GM23338 (cell line): ENCODE measurements at regions not wholly inside any gene's neighbourhood (a gene's known extent, or its start where the extent isn't known, plus 50 kb on each side); places are given as distances from the start of the nearest gene placed in this dataset.

Source experiments
- ATAC-seq: fragments of 200-7000 bp; cut with Tn5 transposase; 3 replicates; pipeline ENCODE4 v1.9.1; 2020
- DNase-seq: peaks from one replicate; pipeline ENCODE4 v3.0.0-alpha.2; 2015; ENCODE audit warnings: low spot score
- H2AFZ ChIP-seq: fragments of 200-600 bp; sonication (generic); 2 replicates; pipeline ENCODE4 v1.8.0; 2016; ENCODE audit warnings: antibody characterized with exemption, mild to moderate bottlenecking, moderate library complexity
- H3F3A ChIP-seq: fragments of 200-600 bp; sonication (generic); replicated peaks from 2 replicates; pipeline ENCODE4 v1.8.0; 2017; ENCODE audit warnings: antibody characterized with exemption, mixed run types, low read depth
- H3K27ac ChIP-seq: fragments of 200-600 bp; sonication (generic); 2 replicates; pipeline ENCODE4 v1.6.1; 2016; ENCODE audit warnings: low read depth
- H3K27me3 ChIP-seq: fragments of 200-600 bp; sonication (generic); 2 replicates; pipeline ENCODE4 v1.8.0; 2016; ENCODE audit warnings: mild to moderate bottlenecking, mixed run types, moderate library complexity; ENCODE audit not compliant: insufficient read depth
- H3K36me3 ChIP-seq: fragments of 200-600 bp; sonication (generic); 2 replicates; pipeline ENCODE4 v1.8.0; 2016; ENCODE audit warnings: mild to moderate bottlenecking; ENCODE audit not compliant: insufficient read depth
- H3K4me1 ChIP-seq: fragments of 200-600 bp; sonication (generic); 2 replicates; pipeline ENCODE4 v1.8.0; 2016; ENCODE audit warnings: mild to moderate bottlenecking, moderate library complexity; ENCODE audit not compliant: insufficient read depth
- H3K4me2 ChIP-seq: fragments of 200-600 bp; sonication (generic); 2 replicates; pipeline ENCODE4 v1.7.1; 2017; ENCODE audit warnings: mixed run types
- H3K4me3 ChIP-seq: fragments of 200-600 bp; sonication (generic); 2 replicates; pipeline ENCODE4 v1.6.1; 2016; ENCODE audit warnings: mixed run types
- H3K79me2 ChIP-seq: fragments of 200-600 bp; sonication (generic); replicated peaks from 2 replicates; pipeline ENCODE4 v1.8.0; 2017; ENCODE audit warnings: mild to moderate bottlenecking; ENCODE audit not compliant: insufficient read depth
- H3K9me2 ChIP-seq: fragments of 200-600 bp; sonication (generic); 2 replicates; pipeline ENCODE4 v1.8.0; 2017; ENCODE audit not compliant: insufficient read depth
- H4K20me1 ChIP-seq: fragments of 200-600 bp; sonication (generic); replicated peaks from 2 replicates; pipeline ENCODE4 v1.8.0; 2017; ENCODE audit warnings: mild to moderate bottlenecking; ENCODE audit not compliant: insufficient read depth
- H3K27ac Mint-ChIP-seq: 2 replicates; pipeline ENCODE4 v1.8.0; 2020; ENCODE audit warnings: inconsistent platforms, mild to moderate bottlenecking, moderate library complexity, mixed read lengths
- H3K27me3 Mint-ChIP-seq: 3 replicates; pipeline ENCODE4 v1.8.0; 2022; ENCODE audit warnings: low read depth, mild to moderate bottlenecking, moderate library complexity, mixed read lengths, inconsistent platforms; ENCODE audit not compliant: insufficient read depth, poor library complexity
- H3K36me3 Mint-ChIP-seq: 3 replicates; pipeline ENCODE4 v1.8.0; 2021; ENCODE audit warnings: low read depth, mild to moderate bottlenecking, inconsistent platforms, moderate library complexity, mixed read lengths
- H3K4me1 Mint-ChIP-seq: 3 replicates; pipeline ENCODE4 v1.8.0; 2020; ENCODE audit warnings: mild to moderate bottlenecking, inconsistent platforms, mixed read lengths
- H3K4me3 Mint-ChIP-seq: 3 replicates; pipeline ENCODE4 v1.8.0; 2021; ENCODE audit warnings: moderate library complexity, mild to moderate bottlenecking, inconsistent platforms, mixed read lengths
- H3K9me3 Mint-ChIP-seq: 3 replicates; pipeline ENCODE4 v1.8.0; 2020; ENCODE audit warnings: moderate library complexity, mild to moderate bottlenecking, inconsistent platforms, mixed read lengths
- CREB1 ChIP-seq: fragments of 250-450 bp; sonication (Bioruptor Pico); IDR thresholded peaks from 2 replicates; pipeline ENCODE4 v1.5.0; 2020; ENCODE audit warnings: low read depth, mild to moderate bottlenecking, moderate library complexity
- CTCF ChIP-seq, 2 experiments: fragments of 200-600 bp in 1 of 2; sonication (generic) in 1 of 2; conservative IDR thresholded peaks; 2 replicates each; pipeline versions ENCODE4 v1.5.1 to v1.6.1; 2016 to 2017; ENCODE audit warnings: antibody characterized with exemption in 2 of 2, low read depth in 2 of 2, mild to moderate bottlenecking in 2 of 2, moderate library complexity in 1 of 2
- EZH2 ChIP-seq: fragments of 200-600 bp; sonication (generic); IDR thresholded peaks from one replicate; pipeline ENCODE4 v1.8.0; 2017; ENCODE audit warnings: antibody characterized with exemption, mild to moderate bottlenecking, low read depth; ENCODE audit not compliant: unreplicated experiment
- EZH2phosphoT487 ChIP-seq: fragments of 200-600 bp; sonication (generic); IDR thresholded peaks from one replicate; pipeline ENCODE4 v1.8.1; 2018; ENCODE audit warnings: antibody characterized with exemption; ENCODE audit not compliant: unreplicated experiment
- JUNB ChIP-seq: IDR thresholded peaks from one replicate; pipeline ENCODE4 v1.6.1; 2016; ENCODE audit warnings: antibody characterized with exemption; ENCODE audit not compliant: unreplicated experiment
- STAT1 ChIP-seq: IDR thresholded peaks from one replicate; pipeline ENCODE4 v1.6.1; 2016; ENCODE audit warnings: antibody characterized with exemption; ENCODE audit not compliant: unreplicated experiment
- ZNF114 ChIP-seq: fragments of 250-450 bp; sonication (Bioruptor Pico); IDR thresholded peaks from 2 replicates; pipeline ENCODE4 v1.5.0; 2020; ENCODE audit warnings: mild to moderate bottlenecking, moderate library complexity
- TF ChIP-seq, protein P1 (sequence below): IDR thresholded peaks from one replicate; pipeline ENCODE4 v1.6.1; 2018; ENCODE audit warnings: antibody characterized with exemption; ENCODE audit not compliant: unreplicated experiment
- TF ChIP-seq, protein P2 (sequence below): fragments of 250-450 bp; sonication (Bioruptor Pico); IDR thresholded peaks from 2 replicates; pipeline ENCODE4 v1.5.0; 2020; ENCODE audit warnings: mild to moderate bottlenecking, moderate library complexity

DNA sequence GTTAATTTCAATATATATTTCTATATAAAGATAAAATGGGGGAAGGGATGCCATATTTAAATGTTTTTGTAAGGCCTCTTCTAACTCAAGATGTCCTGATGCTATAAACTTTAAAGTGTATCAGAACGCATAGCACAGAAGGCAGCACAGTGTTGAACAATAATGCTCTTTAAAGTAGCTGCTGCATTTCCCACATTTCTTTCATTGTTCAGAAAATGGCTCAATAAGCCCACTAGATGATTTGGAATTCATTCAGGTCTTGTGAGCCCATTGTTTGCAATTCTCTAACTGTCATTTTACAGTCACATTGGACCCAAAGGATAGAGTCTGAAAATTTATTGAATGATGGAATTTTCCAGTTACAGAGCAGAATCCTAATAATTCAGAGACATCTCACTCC lies 64.0 kb upstream of the PCED1B start (continued):
- TF ChIP-seq, protein P1, sequence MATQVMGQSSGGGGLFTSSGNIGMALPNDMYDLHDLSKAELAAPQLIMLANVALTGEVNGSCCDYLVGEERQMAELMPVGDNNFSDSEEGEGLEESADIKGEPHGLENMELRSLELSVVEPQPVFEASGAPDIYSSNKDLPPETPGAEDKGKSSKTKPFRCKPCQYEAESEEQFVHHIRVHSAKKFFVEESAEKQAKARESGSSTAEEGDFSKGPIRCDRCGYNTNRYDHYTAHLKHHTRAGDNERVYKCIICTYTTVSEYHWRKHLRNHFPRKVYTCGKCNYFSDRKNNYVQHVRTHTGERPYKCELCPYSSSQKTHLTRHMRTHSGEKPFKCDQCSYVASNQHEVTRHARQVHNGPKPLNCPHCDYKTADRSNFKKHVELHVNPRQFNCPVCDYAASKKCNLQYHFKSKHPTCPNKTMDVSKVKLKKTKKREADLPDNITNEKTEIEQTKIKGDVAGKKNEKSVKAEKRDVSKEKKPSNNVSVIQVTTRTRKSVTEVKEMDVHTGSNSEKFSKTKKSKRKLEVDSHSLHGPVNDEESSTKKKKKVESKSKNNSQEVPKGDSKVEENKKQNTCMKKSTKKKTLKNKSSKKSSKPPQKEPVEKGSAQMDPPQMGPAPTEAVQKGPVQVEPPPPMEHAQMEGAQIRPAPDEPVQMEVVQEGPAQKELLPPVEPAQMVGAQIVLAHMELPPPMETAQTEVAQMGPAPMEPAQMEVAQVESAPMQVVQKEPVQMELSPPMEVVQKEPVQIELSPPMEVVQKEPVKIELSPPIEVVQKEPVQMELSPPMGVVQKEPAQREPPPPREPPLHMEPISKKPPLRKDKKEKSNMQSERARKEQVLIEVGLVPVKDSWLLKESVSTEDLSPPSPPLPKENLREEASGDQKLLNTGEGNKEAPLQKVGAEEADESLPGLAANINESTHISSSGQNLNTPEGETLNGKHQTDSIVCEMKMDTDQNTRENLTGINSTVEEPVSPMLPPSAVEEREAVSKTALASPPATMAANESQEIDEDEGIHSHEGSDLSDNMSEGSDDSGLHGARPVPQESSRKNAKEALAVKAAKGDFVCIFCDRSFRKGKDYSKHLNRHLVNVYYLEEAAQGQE = no peak
- no peak for TF ChIP-seq JUNB

DNA sequence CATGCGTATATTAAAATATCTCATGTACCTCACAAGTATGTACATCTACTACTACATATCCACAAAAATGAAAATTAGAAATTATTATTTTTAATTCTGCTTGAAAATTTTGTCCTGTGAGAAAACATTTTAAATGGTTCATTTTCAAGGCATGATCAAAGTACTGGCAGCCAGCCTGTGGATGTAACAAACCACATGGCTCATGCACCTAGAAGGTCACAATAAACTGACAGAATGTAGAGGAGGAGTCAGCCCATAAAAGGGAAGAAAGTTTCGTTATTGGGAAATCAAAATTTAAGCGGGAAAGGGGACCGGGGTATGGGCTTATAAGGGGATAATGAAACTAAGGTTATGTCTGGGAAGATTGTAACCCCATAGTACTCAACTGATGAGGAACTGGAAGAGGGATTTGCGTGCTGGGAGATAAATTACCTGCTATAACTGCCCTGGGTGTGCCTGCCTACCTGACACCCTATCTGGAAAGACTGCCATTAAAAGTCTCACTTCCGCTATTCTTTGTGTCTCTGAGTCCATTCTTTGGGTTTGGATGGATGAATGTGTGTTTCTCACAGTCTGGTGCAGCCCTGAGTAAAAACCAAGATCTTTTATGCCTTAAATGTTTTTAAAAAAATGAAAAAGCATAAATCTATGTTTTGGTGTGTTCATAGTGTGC lies 62.2 kb upstream of the PCED1B start:
- DNase-seq (no peak), ATAC-seq (no peak)
- Histone ChIP-seq H2AFZ (no peak overlapping the region), H3K4me1 (no peaks in the 10 kb centered on the region), H3K27ac (no peak overlapping the region), H3K4me3 (no peak overlapping the region), H4K20me1 (no peaks in the 10 kb centered on the region), H3K4me2 (no peak overlapping the region), H3K9me2 (peaks cover 6% of the 10 kb centered on the region; the same call in 1 of the 2 replicates), H3K36me3 (no peaks in the 10 kb centered on the region), H3K27me3 (no peaks in the 10 kb centered on the region), H3K79me2 (no peaks in the 10 kb centered on the region), H3F3A (no peaks in the 10 kb centered on the region)
- Mint-ChIP-seq H3K4me3 (no peak overlapping the region), H3K9me3 (no peaks in the 10 kb centered on the region), H3K27me3 (peaks cover 7% of the 10 kb centered on the region), H3K4me1 (no peaks in the 10 kb centered on the region), H3K36me3 (no peaks in the 10 kb centered on the region), H3K27ac (no peak overlapping the region)
- TF ChIP-seq CREB1 (no peak), CTCF (conservative IDR thresholded peaks at IDR 0.05; ENCODE audit: low read depth in 2 of 2) (no peak), STAT1 (no peak), ZNF114 (CRISPR knock-in tag) (no peak), EZH2phosphoT487 (no peak), EZH2 (no peak)
- TF ChIP-seq, protein P2, sequence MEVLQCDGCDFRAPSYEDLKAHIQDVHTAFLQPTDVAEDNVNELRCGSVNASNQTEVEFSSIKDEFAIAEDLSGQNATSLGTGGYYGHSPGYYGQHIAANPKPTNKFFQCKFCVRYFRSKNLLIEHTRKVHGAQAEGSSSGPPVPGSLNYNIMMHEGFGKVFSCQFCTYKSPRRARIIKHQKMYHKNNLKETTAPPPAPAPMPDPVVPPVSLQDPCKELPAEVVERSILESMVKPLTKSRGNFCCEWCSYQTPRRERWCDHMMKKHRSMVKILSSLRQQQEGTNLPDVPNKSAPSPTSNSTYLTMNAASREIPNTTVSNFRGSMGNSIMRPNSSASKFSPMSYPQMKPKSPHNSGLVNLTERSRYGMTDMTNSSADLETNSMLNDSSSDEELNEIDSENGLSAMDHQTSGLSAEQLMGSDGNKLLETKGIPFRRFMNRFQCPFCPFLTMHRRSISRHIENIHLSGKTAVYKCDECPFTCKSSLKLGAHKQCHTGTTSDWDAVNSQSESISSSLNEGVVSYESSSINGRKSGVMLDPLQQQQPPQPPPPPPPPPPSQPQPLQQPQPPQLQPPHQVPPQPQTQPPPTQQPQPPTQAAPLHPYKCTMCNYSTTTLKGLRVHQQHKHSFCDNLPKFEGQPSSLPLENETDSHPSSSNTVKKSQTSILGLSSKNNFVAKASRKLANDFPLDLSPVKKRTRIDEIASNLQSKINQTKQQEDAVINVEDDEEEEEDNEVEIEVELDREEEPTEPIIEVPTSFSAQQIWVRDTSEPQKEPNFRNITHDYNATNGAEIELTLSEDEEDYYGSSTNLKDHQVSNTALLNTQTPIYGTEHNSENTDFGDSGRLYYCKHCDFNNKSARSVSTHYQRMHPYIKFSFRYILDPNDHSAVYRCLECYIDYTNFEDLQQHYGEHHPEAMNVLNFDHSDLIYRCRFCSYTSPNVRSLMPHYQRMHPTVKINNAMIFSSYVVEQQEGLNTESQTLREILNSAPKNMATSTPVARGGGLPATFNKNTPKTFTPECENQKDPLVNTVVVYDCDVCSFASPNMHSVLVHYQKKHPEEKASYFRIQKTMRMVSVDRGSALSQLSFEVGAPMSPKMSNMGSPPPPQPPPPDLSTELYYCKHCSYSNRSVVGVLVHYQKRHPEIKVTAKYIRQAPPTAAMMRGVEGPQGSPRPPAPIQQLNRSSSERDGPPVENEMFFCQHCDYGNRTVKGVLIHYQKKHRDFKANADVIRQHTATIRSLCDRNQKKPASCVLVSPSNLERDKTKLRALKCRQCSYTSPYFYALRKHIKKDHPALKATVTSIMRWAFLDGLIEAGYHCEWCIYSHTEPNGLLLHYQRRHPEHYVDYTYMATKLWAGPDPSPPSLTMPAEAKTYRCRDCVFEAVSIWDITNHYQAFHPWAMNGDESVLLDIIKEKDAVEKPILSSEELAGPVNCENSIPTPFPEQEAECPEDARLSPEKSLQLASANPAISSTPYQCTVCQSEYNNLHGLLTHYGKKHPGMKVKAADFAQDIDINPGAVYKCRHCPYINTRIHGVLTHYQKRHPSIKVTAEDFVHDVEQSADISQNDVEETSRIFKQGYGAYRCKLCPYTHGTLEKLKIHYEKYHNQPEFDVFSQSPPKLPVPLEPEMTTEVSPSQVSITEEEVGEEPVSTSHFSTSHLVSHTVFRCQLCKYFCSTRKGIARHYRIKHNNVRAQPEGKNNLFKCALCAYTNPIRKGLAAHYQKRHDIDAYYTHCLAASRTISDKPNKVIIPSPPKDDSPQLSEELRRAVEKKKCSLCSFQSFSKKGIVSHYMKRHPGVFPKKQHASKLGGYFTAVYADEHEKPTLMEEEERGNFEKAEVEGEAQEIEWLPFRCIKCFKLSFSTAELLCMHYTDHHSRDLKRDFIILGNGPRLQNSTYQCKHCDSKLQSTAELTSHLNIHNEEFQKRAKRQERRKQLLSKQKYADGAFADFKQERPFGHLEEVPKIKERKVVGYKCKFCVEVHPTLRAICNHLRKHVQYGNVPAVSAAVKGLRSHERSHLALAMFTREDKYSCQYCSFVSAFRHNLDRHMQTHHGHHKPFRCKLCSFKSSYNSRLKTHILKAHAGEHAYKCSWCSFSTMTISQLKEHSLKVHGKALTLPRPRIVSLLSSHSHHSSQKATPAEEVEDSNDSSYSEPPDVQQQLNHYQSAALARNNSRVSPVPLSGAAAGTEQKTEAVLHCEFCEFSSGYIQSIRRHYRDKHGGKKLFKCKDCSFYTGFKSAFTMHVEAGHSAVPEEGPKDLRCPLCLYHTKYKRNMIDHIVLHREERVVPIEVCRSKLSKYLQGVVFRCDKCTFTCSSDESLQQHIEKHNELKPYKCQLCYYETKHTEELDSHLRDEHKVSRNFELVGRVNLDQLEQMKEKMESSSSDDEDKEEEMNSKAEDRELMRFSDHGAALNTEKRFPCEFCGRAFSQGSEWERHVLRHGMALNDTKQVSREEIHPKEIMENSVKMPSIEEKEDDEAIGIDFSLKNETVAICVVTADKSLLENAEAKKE (CRISPR knock-in tag) = no peak
- TF ChIP-seq, protein P1 = no peak
